CD1c-positive myeloid dendritic cell (primary cell): ENCODE measurements at regions not wholly inside any gene's neighbourhood (a gene's known extent, or its start where the extent isn't known, plus 50 kb on each side); places are given as distances from the start of the nearest gene placed in this dataset.
"Not testable (repeated sequence)": the region's sequence is repeated elsewhere in the genome, so short reads cannot be mapped to it uniquely, and the experiment has no call there.

Source experiments
- DNase-seq: peaks from one replicate; pipeline ENCODE4 v3.0.0-alpha.2; 2016; ENCODE audit errors: extremely low spot score

- DNase-seq: peak; percentile 76
Measured at GRCh38 chr9:90142580-90142979, 500.0 kb downstream of the DIRAS2 start.

DNA sequence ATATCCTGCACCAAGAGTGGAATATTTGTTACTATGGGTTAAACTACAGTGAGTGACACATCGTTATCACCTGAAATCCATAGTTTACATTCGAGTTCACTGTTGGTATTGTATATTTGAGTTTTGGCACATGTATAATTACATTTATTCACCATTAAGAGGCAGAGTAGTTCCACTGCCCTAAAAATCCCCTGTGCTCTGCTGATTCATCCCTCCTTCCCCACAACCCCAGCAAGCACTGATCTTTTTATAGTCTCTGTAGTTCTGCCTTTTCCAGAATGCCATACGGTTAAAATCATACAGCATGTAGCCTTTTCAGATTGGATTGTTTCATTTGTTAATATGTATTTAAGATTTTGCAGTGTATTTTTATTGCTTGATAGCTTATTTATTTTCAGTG lies 495.2 kb downstream of the DIRAS2 start:
- no peak for DNase-seq

- DNase-seq: no peak
Measured at GRCh38 chr9:90156318-90156717, 486.3 kb downstream of the DIRAS2 start.

DNA sequence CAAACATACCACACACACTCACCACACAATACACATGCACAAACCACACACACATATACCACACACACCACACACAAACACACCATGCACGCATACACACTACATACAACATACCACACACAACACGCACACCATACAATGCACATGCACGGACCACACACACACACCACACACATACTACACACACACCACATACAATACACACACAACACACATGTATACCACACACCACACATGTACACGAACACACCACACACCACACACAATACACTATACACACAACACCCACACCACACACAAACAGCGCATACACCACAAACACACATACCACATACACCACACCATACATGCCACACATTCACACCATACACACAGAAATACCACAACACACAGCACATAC lies 480.3 kb downstream of the DIRAS2 start:
- no peak for DNase-seq

GRCh38 chr9:90162819-90163218 lies 479.8 kb downstream of the DIRAS2 start:
- no peak for DNase-seq

DNA sequence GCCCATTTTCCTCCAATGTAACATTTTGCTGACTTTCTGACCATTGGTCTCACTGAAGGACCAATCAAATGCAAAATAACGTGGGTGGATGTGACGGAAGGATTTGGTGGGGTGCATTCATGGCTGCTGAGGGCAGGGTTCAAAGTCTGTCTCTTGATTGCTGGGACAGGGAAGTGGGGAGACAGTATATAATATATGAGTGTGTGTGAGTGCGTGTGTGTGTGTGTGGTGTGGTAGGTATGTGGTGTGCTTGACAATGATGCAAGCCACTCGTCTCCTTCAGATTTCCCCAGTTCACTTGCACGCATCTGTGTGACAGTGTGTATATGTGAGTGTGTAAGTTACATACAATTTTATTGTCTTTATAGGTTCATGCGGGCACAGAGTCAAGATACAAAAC lies 477.3 kb downstream of the DIRAS2 start:
- DNase-seq: no peak

DNA sequence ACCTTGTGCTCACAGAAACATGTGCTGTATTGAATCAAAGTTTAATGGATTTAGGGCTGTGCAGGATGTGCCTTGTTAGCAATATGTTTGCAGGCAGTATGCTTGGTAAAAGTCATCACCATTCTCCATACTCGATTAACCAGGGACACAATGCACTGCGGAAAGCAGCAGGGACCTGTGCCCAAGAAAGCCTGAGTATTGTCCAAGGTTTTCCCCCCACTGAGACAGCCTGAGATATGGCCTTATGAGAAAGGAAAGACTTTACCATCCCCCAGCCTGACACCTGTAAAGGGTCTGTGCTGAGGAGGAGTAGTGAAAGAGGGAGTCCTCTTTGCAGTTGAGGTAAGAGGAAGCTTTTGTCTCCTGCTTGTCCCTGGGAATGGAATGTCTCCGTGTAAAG lies 476.2 kb downstream of the DIRAS2 start:
- not testable (repeated sequence) for DNase-seq

DNA sequence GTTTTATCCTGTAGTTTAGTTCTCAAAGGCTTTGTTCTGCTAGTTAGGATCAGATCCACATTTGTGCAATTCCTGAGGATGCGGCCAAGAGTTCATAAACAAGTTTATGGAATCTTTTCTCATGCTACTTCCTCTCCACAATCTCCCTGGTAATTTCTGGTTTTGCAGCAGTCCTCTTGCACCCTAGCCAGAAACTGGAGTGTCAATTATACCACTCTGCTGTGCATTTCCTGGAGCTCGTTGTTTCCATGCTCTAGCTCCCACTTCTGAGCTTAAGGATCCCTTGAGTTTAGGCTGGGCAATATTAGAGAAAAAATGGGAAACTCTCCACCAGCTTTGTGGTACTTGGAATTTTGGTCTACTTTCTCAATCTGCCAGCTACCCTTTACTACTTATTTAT lies 474.7 kb downstream of the DIRAS2 start:
- no peak for DNase-seq

GRCh38 chr9:90169490-90169889 lies 473.1 kb downstream of the DIRAS2 start:
- no peak for DNase-seq

DNA sequence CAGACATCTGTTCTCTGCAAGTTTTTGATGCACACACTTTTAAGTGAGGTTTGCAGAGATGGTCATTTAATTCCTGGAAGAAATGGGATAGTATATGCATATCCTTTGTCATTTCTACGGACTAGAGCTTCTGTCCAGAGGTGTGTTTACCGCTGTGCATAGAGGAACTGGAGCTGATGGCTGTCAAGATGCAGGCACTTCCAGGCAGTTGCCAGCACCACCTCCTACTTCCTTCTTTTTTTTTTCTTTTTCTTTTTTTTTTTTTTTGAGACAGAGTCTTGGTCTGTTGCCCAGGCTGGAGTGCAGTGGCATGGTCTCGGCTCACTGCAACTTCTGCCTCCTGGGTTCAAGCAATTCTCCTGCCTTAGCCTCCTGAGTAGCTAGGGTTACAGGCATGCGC lies 468.7 kb downstream of the DIRAS2 start:
- peak; percentile 18 for DNase-seq

DNA sequence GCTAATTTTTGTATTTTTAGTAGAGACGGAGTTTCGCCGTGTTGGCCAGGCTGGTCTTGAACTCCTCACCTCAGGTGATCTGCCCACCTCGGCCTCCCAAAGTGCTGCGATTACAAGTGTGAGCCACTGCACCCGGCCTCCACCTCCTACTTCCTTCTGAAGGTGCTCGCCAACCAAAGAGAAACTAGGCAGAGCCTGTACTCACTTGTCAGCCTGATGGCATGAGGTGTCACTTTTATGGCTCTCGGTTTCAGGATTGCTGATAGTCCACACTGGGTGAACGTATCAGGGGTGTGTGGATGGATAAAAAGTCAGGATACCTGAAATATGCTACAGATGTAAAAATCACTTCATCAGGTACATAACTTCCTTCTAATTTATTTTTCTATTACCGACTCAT lies 468.3 kb downstream of the DIRAS2 start:
- not testable (repeated sequence) for DNase-seq

DNA sequence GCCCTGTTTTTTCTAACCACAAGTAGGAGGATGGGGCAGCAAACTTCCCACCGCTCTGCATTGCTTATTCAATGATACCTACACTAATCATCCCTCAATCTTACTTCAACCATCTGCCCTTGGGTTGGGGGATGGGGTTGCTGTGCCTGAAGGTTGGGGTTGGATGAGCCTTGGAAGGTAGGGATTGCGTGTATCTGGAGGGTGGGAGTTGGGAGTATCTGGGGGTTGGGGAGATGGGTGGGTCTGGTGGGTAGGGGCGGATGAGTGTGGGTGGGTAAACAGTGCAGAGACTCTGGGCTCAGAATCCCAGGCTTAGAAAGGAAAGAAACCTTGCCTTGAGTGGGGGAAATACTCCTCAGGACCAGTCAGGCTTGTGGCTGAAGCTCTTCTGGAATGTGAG lies 467.4 kb downstream of the DIRAS2 start:
- DNase-seq: no peak

DNA sequence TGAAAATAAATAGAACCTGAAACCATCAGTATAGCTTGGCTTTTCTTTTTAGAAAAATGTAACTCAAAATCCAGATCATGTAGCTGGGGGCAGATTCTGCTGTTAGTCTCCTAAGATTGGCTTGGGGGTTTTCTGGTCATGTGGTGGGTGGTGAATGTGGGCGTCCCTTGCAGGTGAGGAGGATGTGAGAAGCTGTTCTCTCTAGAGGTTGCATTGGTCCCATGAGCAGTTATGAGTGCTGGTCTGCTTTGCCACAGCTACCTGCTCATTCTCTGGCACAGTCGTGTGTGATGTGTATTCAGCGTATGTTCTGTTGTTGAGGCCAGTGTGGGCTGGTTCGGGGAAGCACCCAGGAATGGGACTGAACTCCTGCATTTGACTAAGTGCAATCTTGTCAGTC lies 466.8 kb downstream of the DIRAS2 start:
- no peak for DNase-seq

- DNase-seq: no peak
Measured at GRCh38 chr9:90176901-90177300, 465.7 kb downstream of the DIRAS2 start.

- DNase-seq: peak; percentile 63
Measured at GRCh38 chr9:90180381-90180780, 462.2 kb downstream of the DIRAS2 start.

- DNase-seq: no peak
Measured at GRCh38 chr9:90188656-90189055, 454.0 kb downstream of the DIRAS2 start.

- DNase-seq: peak; percentile 70
Measured at GRCh38 chr9:90189306-90189705, 453.3 kb downstream of the DIRAS2 start.

GRCh38 chr9:90192465-90192864 lies 450.2 kb downstream of the DIRAS2 start:
- DNase-seq: not testable (repeated sequence)

DNA sequence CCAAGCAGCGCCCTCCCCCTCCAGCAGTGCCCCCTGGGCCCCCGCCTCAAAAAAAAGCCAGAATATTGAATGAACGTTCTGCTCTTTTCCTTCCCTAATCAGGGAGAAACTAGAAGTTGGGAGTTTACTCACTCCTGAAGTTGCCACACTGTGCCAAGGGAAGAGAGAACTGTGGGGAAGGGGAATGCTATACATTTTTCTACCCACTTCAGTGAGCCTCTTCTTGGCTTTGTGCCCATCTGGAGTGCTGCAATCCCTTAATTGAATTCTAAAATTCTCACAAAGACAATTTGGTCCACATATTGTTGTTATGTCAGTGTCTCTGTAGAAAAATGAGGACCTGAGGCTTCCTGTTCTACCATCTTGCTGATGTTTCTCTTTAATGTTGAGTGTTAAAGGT lies 443.7 kb downstream of the DIRAS2 start:
- peak; percentile 59 for DNase-seq

GRCh38 chr9:90201766-90202165 lies 440.9 kb downstream of the DIRAS2 start:
- DNase-seq: no peak

GRCh38 chr9:90204128-90204831 lies 438.3 kb downstream of the DIRAS2 start:
- DNase-seq: no peak

- DNase-seq: peak; percentile 58
Measured at GRCh38 chr9:90213045-90213444, 429.6 kb downstream of the DIRAS2 start.

- peak; percentile 39 for DNase-seq
Measured at GRCh38 chr9:90219548-90220118, 423.0 kb downstream of the DIRAS2 start.

DNA sequence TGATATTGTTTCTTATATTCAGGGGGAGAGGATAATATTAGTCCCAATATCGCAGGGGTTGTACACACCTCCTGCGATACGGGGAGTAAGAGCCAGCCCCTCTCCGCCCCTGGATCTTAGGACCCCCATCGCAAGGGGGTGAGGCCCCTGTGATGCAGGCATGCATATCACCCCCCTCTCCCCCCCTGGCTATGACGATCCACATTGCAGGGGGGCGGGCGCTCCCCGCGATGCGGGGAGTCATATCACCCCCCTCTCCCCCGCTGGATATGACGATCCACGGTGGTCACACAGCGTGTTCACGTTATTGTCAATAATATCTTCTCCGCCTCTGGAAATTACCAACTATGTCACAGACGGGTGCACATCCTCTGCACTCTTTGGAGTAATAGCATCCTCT lies 420.7 kb downstream of the DIRAS2 start:
- DNase-seq: not testable (repeated sequence)
